NCI-H187 (cell line): ENCODE measurements at regions not wholly inside any gene's neighbourhood (a gene's known extent, or its start where the extent isn't known, plus 50 kb on each side); places are given as distances from the start of the nearest gene placed in this dataset.

ENCODE experiments used
- DNase-seq, 2 experiments: peaks; one replicate each; lab custom pipeline; 2025; lab: John Stamatoyannopoulos, UW

GRCh38 chr12:31867292-31867691 lies 91.9 kb upstream of the RESF1 start:
- DNase-seq = no peak

DNA sequence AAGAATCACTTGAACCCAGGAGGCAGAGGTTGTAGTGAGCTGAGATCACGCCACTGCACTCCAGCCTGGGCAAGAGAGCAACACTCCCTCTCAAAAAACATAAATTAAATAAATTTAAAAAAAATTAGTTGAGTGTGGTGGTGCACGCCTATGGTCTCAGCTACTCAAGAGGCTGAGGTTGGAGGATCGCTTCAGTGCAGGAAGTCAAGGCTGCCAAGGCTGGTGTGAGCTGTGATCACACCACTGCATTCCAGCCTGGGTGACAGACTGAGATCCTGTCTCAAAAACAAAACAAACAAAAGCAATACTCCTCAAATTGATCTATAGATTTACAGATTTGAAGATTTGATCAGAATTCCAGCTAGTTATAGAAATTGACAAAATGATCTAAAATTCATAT lies 92.7 kb upstream of the RESF1 start:
- DNase-seq = no peak

GRCh38 chr12:31865023-31865422 lies 94.2 kb upstream of the RESF1 start:
- no peak for DNase-seq

GRCh38 chr12:31861360-31861759 lies 97.9 kb upstream of the RESF1 start:
- no peak for DNase-seq

- no peak for DNase-seq
Observed at GRCh38 chr12:31860401-31860800, 98.8 kb upstream of the RESF1 start.

GRCh38 chr12:31859232-31859977 lies 99.8 kb upstream of the RESF1 start:
- no peak for DNase-seq

- DNase-seq = no peak
Observed at GRCh38 chr12:31855427-31855826, 103.8 kb upstream of the RESF1 start.

DNA sequence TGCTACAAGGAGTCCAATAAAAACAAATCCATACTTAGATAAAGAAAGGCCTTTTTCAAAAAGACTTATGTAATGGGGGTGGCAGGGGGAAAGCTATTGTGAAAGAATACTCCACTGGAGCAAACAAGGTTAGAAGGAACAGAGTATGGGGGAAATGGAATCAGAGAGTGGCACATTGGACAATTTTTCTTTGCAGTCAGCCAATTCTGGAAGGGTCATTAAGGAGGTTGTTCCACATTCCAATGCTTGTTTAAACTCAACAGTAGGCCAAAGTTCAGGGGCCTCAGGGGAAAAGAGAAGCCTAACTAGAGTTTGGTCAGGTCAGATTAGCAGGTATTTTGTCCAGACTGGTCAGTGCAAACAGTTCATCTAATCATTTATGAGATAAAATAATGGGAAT lies 105.2 kb upstream of the RESF1 start:
- no peak for DNase-seq

DNA sequence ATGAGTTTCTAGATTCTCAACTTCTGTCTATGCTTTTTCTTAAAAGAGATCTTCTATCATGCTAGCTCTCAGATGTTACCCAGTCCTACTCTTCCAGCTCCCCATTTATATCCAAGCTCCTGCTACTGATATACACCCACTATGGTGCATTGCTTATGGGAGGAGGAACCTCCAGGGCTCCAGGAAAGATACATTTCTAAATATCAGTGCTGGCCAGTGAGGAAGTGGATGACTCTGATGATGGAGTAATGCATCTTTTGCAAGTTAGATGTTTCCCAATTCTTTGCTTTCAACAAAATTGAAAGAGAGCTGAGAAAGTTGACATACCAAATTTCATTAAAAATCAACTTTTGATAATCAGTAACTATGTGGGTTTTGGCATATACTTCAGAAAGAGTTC lies 105.7 kb upstream of the RESF1 start:
- DNase-seq = no peak

DNA sequence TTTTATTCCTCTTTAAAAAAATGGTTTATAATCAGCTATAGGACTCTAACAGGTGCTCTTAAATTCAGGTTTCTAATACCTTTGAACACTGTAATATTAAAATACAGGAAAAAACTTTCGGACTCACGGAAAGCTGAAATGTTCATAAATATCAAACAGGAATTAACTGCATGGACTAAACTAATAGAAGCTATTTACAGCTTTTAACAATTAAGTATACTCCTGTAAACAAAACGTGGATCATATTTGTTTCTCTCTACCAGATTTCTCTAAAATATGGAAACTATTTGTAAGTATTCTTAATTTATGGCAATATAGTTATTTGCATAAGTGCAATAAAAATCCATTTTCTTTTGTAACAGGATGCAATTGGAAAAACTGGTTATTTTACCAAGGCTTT lies 108.9 kb upstream of the RESF1 start:
- no peak for DNase-seq

DNA sequence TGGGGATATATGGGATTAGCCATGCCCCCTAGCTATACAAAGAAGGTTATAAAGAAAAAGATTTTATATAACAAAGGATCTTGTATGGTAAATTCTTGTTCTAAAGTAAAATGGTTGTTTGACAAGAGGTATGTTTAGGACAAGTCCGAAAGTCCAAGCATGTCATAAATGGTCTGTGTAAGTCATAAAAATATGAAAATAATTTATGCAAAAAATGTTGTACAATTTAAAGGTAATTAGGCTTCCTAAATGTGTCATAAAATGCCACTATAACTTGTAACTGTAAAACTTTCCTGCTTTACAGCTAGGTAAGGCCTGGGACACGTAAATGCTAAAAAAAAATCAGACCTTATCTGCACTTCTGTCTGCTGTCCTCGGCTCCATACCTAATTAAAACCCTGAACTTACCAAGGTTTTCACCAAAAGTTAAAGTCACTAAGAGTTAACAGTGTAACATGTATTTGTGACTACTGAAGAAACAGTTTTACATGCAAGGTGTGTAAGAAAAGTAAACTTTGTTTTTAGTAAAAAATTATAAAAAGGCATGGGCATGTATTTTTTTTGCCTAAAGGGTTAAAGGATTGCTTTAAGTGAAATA lies 110.0 kb upstream of the RESF1 start:
- DNase-seq = no peak

GRCh38 chr12:31846405-31846804 lies 112.8 kb upstream of the RESF1 start:
- DNase-seq = no peak

GRCh38 chr12:31845613-31846322 lies 113.4 kb upstream of the RESF1 start:
- no peak for DNase-seq

- DNase-seq = no peak
Observed at GRCh38 chr12:31843398-31844095, 114.7 kb upstream of the AMN1 start.

DNA sequence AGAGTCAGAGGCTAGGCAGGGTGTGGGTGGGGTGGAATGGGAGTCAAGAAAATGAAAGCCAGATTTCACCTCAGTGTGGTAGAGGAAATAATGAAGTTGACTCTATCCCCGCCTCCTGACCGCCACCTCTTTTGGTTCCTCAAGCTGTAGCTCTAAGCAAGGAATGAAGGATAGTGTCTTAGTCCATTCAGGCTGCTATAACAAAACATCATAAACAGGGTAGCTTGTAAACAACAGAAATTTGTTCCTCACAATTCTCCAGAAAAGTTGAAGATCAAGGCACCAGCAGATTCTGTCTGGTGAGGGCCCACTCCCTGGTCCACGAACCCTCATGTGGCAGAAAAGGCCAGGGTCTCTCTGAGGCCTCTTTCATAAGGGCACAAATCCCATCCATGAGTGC lies 109.1 kb upstream of the AMN1 start:
- DNase-seq = no peak

DNA sequence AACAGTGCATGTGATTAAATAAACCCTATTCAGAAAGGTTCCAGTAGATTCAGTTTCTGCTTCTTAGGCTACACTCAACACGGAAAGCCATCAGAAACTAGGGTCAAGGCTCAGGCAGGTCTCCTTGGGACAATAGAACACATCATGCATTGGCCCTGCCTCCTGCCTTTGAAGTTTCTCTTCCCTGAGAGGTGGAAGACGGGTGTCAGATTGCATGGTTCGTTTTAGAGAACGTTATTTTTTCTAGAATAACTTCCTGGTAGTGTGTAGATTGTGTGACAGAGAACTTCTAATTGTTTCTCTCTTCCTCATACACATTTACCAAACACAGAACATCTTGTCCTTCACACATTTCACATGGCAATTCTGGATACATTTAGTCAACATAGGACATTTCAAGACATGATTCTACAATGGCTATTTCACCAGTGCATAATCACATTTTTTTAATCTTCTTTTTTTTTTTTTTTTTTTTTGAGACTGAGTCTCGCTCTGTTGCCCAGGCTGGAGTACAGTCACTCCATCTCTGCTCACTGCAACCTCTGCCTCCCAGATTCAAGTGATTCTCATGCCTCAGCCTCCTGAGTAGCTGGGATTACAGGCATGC lies 106.6 kb upstream of the AMN1 start:
- no peak for DNase-seq

GRCh38 chr12:31834150-31834549 lies 105.3 kb upstream of the AMN1 start:
- DNase-seq = no peak

DNA sequence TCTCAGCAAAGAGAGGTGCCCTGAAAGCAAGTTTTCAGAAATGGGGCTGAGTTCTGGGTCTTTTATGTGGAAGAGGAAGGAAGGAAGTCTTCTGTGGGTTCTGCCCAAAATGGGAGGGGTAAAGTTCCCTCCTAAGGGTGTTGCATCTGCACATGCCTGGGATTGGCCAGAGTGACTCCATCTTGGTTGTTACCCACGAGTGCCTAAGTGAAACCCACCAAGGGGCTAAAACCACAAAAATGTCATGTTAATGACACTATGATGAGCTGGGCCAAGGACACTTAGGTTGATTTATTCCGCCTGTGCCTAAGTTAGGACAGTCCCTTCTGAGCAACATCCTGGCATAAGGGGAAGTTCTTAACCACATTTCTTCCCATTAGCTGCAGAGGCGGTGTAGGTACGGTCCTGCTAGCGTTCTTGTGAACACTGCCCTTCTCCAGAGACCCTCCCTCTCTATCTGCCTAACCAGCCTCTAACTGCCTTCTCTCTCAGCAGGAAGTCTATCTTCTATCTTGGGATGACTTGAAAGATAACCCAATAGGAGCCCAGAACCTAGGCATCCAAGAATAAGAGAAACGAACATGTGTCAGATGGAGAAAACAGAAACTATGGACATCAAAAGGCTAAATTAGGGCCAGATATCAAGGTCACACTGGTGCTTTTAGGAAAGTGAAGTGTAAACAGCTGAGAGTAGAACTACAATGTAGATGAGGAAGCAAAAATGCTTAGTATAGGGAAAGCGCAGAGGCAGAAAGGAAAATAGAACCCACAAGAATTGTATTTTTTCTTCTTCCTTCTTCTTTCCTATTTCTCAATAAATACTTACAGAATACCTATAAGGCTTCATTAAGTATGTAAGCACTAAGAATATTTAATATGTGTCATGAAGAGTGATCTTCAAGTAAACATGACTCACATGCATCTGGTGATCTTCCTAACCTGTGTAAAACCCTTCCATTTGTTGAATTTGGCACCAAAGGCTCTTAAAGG lies 104.2 kb upstream of the AMN1 start:
- no peak for DNase-seq

GRCh38 chr12:31828071-31828470 lies 99.2 kb upstream of the AMN1 start:
- no peak for DNase-seq

DNA sequence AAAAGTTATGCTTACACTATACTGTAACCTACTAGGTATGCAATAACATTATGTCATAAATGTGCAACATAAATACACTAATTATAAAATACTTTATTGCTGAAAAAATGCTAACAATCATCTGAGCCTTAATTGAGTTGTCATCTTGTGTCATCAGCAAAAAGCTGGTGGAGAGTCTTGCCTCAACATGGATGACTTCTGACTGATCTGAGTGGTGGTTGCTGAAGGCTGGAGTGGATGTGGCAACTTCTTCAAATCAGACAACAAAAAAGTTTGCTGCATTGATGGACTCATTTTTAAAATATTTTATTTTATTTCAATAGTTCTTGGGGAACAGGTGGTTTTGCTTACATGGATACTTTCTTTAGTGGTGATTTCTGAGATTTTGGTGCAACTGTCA lies 93.9 kb upstream of the AMN1 start:
- no peak for DNase-seq

DNA sequence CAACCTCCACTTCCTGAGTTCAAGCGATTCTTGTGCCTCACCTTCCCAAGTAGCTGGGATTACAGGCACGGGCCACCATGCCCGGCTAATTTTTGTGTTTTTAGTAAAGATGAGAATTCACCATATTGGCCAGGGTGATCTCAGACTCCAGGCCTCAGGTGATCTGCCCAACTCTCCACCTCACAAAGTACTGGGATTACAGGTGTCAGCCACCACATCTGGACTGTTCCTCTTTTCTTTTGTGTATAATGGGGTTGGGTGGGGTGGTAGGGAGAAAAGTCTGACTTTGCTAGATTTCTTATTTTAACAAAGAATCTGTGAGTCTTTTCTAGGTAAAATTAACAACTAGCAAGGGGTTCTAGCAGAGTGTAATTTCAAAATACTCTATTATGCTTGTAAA lies 92.7 kb upstream of the AMN1 start:
- no peak for DNase-seq
